Endothelial cell of hepatic sinusoid (primary cell): ENCODE measurements at regions not wholly inside any gene's neighbourhood (a gene's known extent, or its start where the extent isn't known, plus 50 kb on each side); places are given as distances from the start of the nearest gene placed in this dataset.

Source experiments
- in situ Hi-C: cut with HindIII; loops from 2 replicates; pipeline ENCODE4 v1.10.0; 2017; ENCODE audit warnings: low sequenced_read_pairs

GRCh38 chr13:39274739-39275325 lies 236.6 kb downstream of the NHLRC3 start:
- in situ Hi-C loops: loop anchor here (5.0 kb wide), 1 partner anchor 52 kb away; no protein-coding TSS in a partner anchor

DNA sequence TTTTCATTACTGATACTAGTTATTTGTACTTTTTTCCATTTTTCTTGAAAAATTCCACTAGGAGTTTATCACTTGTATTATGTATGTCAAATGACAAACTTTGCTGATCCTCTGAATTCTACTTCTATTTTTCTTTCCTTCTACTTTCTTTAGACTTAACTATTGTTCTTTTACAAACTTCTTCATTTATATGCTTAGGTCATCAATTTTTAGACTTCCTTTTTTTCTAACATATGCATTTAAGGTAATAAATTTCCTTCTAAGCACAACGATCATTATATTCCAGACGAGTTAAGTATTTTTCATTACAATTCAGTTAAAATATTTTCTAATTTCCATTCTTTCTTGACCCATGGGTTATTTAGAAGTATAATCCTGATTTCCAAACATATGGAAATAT lies 240.8 kb downstream of the NHLRC3 start:
- in situ Hi-C loops: loop anchor here (5.0 kb wide), 1 partner anchor 48 kb away; no protein-coding TSS in a partner anchor

- in situ Hi-C loops: no loop called here
Observed at GRCh38 chr13:39281539-39282150, 243.4 kb downstream of the NHLRC3 start.

DNA sequence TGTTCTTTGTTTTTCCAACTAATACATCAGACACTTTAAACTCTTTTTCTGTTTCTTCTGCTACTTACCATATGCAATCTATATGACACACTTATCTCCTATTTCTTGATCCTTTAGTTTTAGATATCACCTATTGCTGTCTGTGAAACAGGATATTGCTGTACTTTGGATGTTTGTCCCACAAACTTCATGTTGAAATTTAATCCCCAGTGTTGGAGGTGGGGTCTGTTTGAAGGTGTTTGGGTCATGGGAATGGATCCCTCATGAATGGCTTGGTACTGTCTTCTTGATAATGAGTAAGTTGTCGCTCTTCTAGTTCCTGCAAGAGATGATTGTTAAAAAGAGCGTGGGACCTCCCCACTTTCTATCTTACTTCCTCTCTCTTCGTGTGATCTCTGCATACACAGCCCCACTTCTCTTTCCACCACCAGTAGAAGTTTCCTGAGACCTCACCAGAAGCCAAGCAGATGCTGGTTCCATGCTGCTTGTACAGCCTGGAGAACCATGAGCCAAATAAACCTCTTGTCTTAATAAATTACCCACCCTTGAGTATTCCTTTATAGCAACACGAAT lies 244.2 kb downstream of the NHLRC3 start:
- in situ Hi-C loops: no loop called here

DNA sequence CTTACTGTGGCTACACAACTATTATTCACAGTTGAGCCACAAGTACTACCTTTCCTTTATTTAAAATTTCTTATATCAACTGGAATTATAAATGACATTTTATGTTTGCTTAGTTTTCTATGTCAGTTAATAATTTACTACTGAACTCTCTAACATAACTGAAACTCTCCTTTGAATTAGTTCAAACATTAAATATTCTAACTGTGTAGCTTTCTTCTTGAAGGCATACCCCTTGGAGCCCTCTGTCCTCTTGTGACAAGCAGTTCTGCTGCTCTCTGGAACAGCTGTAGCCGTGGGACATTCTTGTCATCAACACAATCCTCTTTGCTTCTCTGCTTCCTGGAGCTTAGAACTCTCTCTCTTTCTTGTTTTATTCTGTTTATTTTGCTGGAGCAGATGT lies 244.8 kb downstream of the NHLRC3 start:
- in situ Hi-C loops: no loop called here

DNA sequence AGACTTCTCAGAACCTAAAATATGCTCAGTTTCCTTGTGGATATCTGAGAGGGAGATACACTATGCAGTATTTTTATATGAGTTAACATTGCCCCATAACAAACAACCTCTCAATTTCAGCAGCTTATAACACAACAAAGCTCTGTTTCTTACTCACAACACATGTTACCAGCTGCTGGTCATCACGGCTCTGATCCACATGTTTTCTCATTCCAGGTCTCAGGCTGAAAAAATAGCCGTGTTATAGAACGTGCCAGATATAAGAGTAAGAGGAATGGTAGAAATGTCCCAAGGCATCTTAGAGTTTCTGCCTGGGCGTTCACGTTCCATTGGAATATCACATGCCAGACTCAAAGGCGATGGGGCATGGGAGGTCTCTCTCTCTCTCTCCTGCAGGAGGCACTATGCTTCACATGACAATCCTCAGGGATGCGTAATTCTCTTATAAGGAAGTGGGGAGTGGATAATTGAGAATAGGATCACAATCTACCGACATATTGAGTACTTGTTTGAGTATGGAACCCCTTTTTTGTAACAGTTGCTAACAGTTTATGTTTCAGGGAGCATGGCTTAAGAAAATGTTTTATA lies 246.6 kb downstream of the NHLRC3 start:
- in situ Hi-C loops: no loop called here
